Dermis blood vessel endothelial cell (primary cell): ENCODE measurements at regions not wholly inside any gene's neighbourhood (a gene's known extent, or its start where the extent isn't known, plus 50 kb on each side); places are given as distances from the start of the nearest gene placed in this dataset.
"Not testable (repeated sequence)": the region's sequence is repeated elsewhere in the genome, so short reads cannot be mapped to it uniquely, and the experiment has no call there.

Experiments
- DNase-seq: peaks from one replicate; pipeline ENCODE4 v3.0.0; 2010

DNA sequence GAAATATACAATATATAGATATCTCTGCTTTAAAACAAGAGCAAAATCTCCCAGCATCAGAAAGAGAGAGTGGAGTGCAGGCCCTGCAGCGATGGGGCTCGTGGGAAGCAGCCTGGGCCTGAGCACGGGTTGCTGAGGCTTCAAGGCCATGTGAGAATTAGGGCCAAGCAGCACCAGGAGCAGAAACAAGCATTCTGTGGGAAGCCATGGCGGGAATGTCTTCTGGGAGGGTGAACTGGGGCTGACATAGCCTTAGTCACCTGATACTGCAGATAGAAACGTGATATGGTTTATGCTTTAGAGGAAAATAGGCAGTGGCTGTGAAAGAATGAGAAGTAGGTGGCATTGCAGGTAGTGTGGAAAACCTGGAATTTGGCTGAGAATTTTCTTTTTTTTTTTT, 472.3 kb downstream of the IRS2 start:
- DNase-seq, result no peak

GRCh38 chr13:109312399-109312798, 474.0 kb downstream of the IRS2 start:
- DNase-seq, result no peak

GRCh38 chr13:109311431-109311976, 474.9 kb downstream of the IRS2 start:
- DNase-seq, result not testable (repeated sequence)

DNA sequence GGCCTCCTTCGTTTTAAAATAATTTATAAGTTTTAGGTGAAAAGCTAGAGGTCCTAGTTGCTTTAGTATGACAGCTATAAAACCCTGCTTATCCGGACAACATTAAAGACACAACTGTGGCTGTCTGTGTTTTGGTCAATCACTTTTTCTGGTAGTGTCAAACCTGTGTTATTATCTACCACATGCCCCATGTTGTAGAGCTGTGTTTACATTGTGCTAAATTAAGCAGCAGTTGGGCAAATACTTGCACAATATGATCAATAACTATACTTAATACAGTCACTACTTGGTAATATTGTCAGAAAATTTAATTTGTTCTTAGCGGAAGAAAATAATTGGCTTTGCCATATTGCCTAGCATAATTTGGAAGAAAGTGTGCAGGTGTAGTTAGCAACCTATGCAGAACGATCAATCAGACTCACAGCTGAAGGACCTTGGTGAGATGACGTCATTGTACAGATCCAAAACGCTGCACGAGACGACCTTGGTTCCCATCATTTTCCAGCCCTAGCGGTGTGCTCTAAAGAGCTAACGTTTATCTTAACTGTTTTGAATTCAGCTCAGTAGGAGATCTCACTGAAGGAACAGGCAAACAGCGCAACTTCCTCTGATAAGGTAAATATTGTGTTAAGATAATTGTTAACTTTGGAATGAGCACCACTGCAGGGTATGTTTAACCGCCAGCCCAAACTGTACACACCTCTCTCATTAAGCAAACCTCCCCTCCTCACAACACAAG, 476.6 kb downstream of the IRS2 start:
- no peak for DNase-seq

GRCh38 chr13:109307027-109307426, 479.4 kb downstream of the IRS2 start:
- no peak for DNase-seq

- no peak for DNase-seq
These were observed 484.7 kb downstream of the IRS2 start for GRCh38 chr13:109301726-109302125.

DNA sequence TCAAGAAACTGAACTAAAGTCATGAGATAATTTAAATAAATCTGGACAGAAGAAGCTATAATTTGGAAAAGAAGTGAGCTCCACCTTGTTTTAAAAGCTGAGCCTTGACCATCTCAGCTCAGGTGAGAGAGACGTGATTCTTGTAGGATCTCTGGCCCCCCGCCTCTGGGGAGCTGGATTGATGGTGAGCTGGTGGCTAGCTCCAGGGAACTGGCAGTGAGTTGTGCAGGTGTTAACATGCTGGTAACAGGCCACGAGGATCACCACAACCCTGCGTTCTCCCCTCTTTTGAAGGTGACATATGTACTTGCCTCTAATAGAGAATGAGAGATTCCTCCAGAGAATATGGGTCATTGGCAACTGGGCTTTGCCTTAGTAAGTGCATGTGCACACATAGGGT, 485.1 kb downstream of the IRS2 start:
- no peak for DNase-seq

DNA sequence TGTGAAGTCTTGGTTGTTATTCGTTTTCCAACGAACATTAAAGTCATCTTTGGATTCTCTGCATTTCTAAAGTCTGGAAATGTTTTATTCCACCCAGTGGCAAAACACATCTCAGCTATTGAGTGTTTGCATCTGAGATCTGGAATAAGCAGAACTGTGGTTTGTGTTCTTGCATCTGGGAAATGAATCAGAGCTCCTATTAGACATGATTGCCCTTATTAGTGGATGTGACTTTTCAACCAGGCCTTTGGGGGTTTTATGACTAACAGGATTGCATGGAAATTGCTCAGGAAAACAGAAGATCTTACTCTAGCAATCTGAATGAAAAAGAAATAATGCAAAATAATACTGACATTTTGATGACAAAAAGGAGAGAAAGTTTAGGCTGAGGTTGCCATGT, 488.8 kb downstream of the IRS2 start:
- DNase-seq, result no peak

GRCh38 chr13:109293166-109293565, 493.2 kb downstream of the IRS2 start:
- no peak for DNase-seq

DNA sequence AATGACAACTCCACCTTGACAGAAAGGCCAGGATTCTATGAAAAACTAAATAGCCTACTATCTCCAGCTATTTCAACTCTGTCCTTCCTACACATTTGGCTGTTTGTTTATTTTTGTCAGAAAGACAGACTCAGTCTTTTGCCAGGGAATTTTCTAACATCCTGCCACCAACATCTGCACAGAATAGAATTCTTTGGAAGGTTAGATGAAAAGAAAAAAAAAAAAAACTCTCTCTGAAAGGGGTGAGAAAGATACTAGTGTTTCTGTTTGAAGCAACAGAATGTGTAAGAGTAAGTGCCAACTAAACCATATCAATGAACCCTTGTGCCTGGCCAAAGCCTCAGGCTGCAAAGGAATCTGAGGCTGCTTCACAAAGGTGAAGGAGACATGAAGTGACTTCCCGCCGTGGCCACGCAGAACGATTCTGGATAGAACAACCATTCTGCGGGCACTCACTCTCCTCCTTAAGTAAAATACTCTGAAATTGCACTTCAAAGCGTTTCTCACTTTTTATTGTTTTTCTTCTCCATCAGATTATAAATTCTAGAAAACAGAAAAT, 498.2 kb downstream of the IRS2 start:
- DNase-seq, result no peak

GRCh38 chr13:109287553-109287952, 498.8 kb downstream of the IRS2 start:
- DNase-seq, result no peak

- DNase-seq, result no peak
These were observed 500.8 kb downstream of the IRS2 start for GRCh38 chr13:109285586-109285985.

- no peak for DNase-seq
These were observed 504.3 kb downstream of the IRS2 start for GRCh38 chr13:109281903-109282635.

- no peak for DNase-seq
These were observed 505.1 kb downstream of the IRS2 start for GRCh38 chr13:109281017-109281902.

DNA sequence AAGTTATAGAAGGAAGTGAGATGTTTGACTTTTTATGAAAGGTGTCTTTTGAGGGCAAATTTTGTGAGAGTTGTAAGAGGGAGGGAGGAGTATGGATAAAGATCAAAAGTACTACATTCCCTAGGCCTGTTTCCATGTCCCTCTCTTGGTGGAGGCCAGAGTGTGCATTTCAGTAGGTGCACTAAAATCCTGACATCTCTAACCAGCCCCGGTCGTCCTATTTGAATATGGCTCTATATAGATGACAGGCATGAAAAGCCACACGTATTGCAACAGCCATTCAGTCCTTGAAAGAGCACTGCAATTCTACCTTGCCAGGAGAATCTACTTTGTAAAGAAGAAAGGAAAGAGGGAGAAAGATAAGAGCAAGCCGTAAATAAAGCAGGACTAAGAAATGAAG, 510.1 kb downstream of the IRS2 start:
- no peak for DNase-seq

GRCh38 chr13:109275852-109276251, 510.5 kb downstream of the IRS2 start:
- DNase-seq, result no peak

GRCh38 chr13:109275139-109275745, 511.1 kb downstream of the IRS2 start:
- no peak for DNase-seq

GRCh38 chr13:109274188-109274821, 512.1 kb downstream of the IRS2 start:
- no peak for DNase-seq

GRCh38 chr13:109273326-109273751, 513.0 kb downstream of the IRS2 start:
- DNase-seq, result no peak

- DNase-seq, result no peak
These were observed 513.6 kb downstream of the IRS2 start for GRCh38 chr13:109272595-109273325.
